IMR-90 (cell line): ENCODE measurements at regions not wholly inside any gene's neighbourhood (a gene's known extent, or its start where the extent isn't known, plus 50 kb on each side); places are given as distances from the start of the nearest gene placed in this dataset.

Experiments used
- ATAC-seq: fragments of 200-7000 bp; cut with Tn5 transposase; 2 replicates; pipeline ENCODE4 v1.9.1; 2020; ENCODE audit warnings: low read depth, mild to moderate bottlenecking, moderate library complexity
- BruUV-seq: library from RNA; stranded (reverse); fragments of 400-500 nt; replicated peaks from 2 replicates; lab custom pipeline; 2021; lab: Mats Ljungman, UMichigan
- CTCF ChIA-PET: fragments of 300-600 bp; formaldehyde crosslinking; extraction: SDS; loops from one replicate; lab custom pipeline; 2021; ENCODE audit warnings: antibody characterized with exemption; lab: Yijun Ruan, JAX
- POLR2A ChIA-PET: fragments of 300-600 bp; sonication (Branson Sonifier 250); formaldehyde crosslinking; loops from one replicate; lab custom pipeline; 2022; ENCODE audit warnings: antibody characterized with exemption; ENCODE audit not compliant: unreplicated experiment; lab: Charles Lee
- DNase-seq: peaks from one replicate; pipeline ENCODE4 v3.0.0; 2013
- H2AFZ ChIP-seq: replicated peaks from 2 replicates; pipeline ENCODE3; 2013; ENCODE audit warnings: low read length, mild to moderate bottlenecking; ENCODE audit not compliant: poor library complexity
- H2AK5ac ChIP-seq: 2 replicates; pipeline ENCODE4 v1.6.1; 2013; ENCODE audit warnings: low read depth, low read length, inconsistent platforms
- H2AK9ac ChIP-seq: replicated peaks from 2 replicates; pipeline ENCODE3; 2013; ENCODE audit warnings: mild to moderate bottlenecking, low read depth, low read length, moderate library complexity; ENCODE audit not compliant: poor library complexity
- H2BK120ac ChIP-seq: 2 replicates; pipeline ENCODE4 v1.6.1; 2013; ENCODE audit warnings: low read depth, low read length, inconsistent platforms
- H2BK15ac ChIP-seq: 3 replicates; pipeline ENCODE4 v1.6.1; 2013; ENCODE audit warnings: low read depth, low read length, inconsistent platforms
- H2BK20ac ChIP-seq: 2 replicates; pipeline ENCODE4 v1.6.1; 2013; ENCODE audit warnings: low read depth, mild to moderate bottlenecking, inconsistent platforms, low read length, moderate library complexity
- H2BK5ac ChIP-seq: 2 replicates; pipeline ENCODE4 v1.6.1; 2013; ENCODE audit warnings: mild to moderate bottlenecking, low read depth, low read length, inconsistent platforms; ENCODE audit not compliant: poor library complexity, severe bottlenecking
- H3K14ac ChIP-seq: replicated peaks from 2 replicates; pipeline ENCODE4 v1.6.1; 2013; ENCODE audit warnings: low read depth, low read length, inconsistent platforms
- H3K18ac ChIP-seq: 2 replicates; pipeline ENCODE4 v1.6.1; 2013; ENCODE audit warnings: low read depth, low read length, control low read depth
- H3K23ac ChIP-seq: 2 replicates; pipeline ENCODE4 v1.6.1; 2013; ENCODE audit warnings: low read depth, low read length, inconsistent platforms
- H3K27ac ChIP-seq: 2 replicates; pipeline ENCODE4 v1.5.1; 2013; ENCODE audit warnings: mild to moderate bottlenecking, control low read depth, low read length; ENCODE audit not compliant: insufficient read depth
- H3K27me3 ChIP-seq: 2 replicates; pipeline ENCODE4 v1.6.1; 2013; ENCODE audit warnings: low read length; ENCODE audit not compliant: control insufficient read depth, insufficient read depth
- H3K36me3 ChIP-seq: 2 replicates; pipeline ENCODE4 v1.6.1; 2013; ENCODE audit warnings: low read length, mixed read lengths; ENCODE audit not compliant: control insufficient read depth, insufficient read depth
- H3K4ac ChIP-seq: 2 replicates; pipeline ENCODE4 v1.6.1; 2013; ENCODE audit warnings: low read depth, low read length, inconsistent platforms
- H3K4me1 ChIP-seq: 2 replicates; pipeline ENCODE4 v1.6.1; 2013; ENCODE audit warnings: low read length, mixed read lengths; ENCODE audit not compliant: control insufficient read depth, insufficient read depth
- H3K4me2 ChIP-seq: 2 replicates; pipeline ENCODE4 v1.6.1; 2013; ENCODE audit warnings: low read depth, mild to moderate bottlenecking, control low read depth, low read length, moderate library complexity
- H3K4me3 ChIP-seq: 2 replicates; pipeline ENCODE4 v1.5.1; 2013; ENCODE audit warnings: low read depth, mild to moderate bottlenecking, control low read depth, low read length, moderate library complexity; ENCODE audit not compliant: insufficient read depth
- H3K56ac ChIP-seq: 2 replicates; pipeline ENCODE4 v1.6.1; 2013; ENCODE audit warnings: low read length, inconsistent platforms; ENCODE audit not compliant: insufficient read depth; ENCODE audit errors: extremely low read depth
- H3K79me1 ChIP-seq, 2 experiments: 2 replicates each; pipeline ENCODE4 v1.6.1; 2013; ENCODE audit warnings: low read length in 2 of 2, inconsistent platforms in 1 of 2, low read depth in 1 of 2
- H3K9ac ChIP-seq: 2 replicates; pipeline ENCODE4 v1.6.1; 2013; ENCODE audit warnings: low read depth, low read length, control low read depth
- H3K9me1 ChIP-seq: 2 replicates; pipeline ENCODE4 v1.6.1; 2013; ENCODE audit warnings: low read length, inconsistent platforms; ENCODE audit not compliant: insufficient read depth
- H3K9me3 ChIP-seq: 2 replicates; pipeline ENCODE4 v1.6.1; 2013; ENCODE audit warnings: low read length; ENCODE audit not compliant: control insufficient read depth, insufficient read depth
- H4K20me1 ChIP-seq: 2 replicates; pipeline ENCODE4 v1.6.1; 2013; ENCODE audit warnings: low read length, inconsistent platforms; ENCODE audit not compliant: insufficient read depth
- H4K5ac ChIP-seq: 2 replicates; pipeline ENCODE4 v1.6.1; 2013; ENCODE audit warnings: mild to moderate bottlenecking, low read depth, low read length, control low read depth
- H4K8ac ChIP-seq, 2 experiments: 2 replicates each; pipeline ENCODE4 v1.6.1; 2013; ENCODE audit warnings: low read depth in 2 of 2, low read length in 2 of 2, control low read depth in 1 of 2, inconsistent platforms in 1 of 2
- H4K91ac ChIP-seq: 2 replicates; pipeline ENCODE4 v1.6.1; 2013; ENCODE audit warnings: low read depth, low read length, inconsistent platforms; ENCODE audit not compliant: insufficient read depth
- BHLHE40 ChIP-seq: fragments of 150-350 bp; IDR thresholded peaks from 2 replicates; pipeline ENCODE4 v1.6.1; 2016; ENCODE audit warnings: mild to moderate bottlenecking, low read depth, low read length
- CEBPB ChIP-seq: IDR thresholded peaks from 2 replicates; pipeline ENCODE4 v1.6.1; 2012; ENCODE audit warnings: low read depth, low read length, improper control_type of control experiment
- CHD1 ChIP-seq: IDR thresholded peaks from 2 replicates; pipeline ENCODE4 v1.6.1; 2012; ENCODE audit warnings: low read depth, low read length, improper control_type of control experiment
- ELK1 ChIP-seq: fragments of 150-350 bp; IDR thresholded peaks from 2 replicates; pipeline ENCODE4 v1.6.1; 2016; ENCODE audit warnings: low read depth, mild to moderate bottlenecking, low read length, moderate library complexity, borderline replicate concordance
- FOS ChIP-seq: fragments of 150-350 bp; IDR thresholded peaks from 2 replicates; pipeline ENCODE4 v1.6.1; 2016; ENCODE audit warnings: low read depth, low read length
- MAFK ChIP-seq: IDR thresholded peaks from 2 replicates; pipeline ENCODE4 v1.6.1; 2012; ENCODE audit warnings: low read depth, low read length, improper control_type of control experiment
- MAZ ChIP-seq: IDR thresholded peaks from 2 replicates; pipeline ENCODE4 v1.6.1; 2012; ENCODE audit warnings: low read depth, mild to moderate bottlenecking, low read length, improper control_type of control experiment, moderate library complexity, borderline replicate concordance
- MXI1 ChIP-seq: IDR thresholded peaks from 2 replicates; pipeline ENCODE4 v1.6.1; 2012; ENCODE audit warnings: low read depth, mild to moderate bottlenecking, low read length, moderate library complexity, borderline replicate concordance
- NFE2L2 ChIP-seq: fragments of 150-350 bp; IDR thresholded peaks from 2 replicates; pipeline ENCODE4 v1.6.1; 2016; ENCODE audit warnings: low read depth, mild to moderate bottlenecking, low read length
- POLR2A ChIP-seq: IDR thresholded peaks from 2 replicates; pipeline ENCODE4 v1.6.1; 2012; ENCODE audit warnings: mild to moderate bottlenecking, low read depth, low read length
- RAD21 ChIP-seq: IDR thresholded peaks from 2 replicates; pipeline ENCODE4 v1.6.1; 2012; ENCODE audit warnings: low read length, improper control_type of control experiment
- RCOR1 ChIP-seq: IDR thresholded peaks from 2 replicates; pipeline ENCODE4 v1.6.1; 2012; ENCODE audit warnings: mild to moderate bottlenecking, low read length, improper control_type of control experiment; ENCODE audit not compliant: insufficient replicate concordance
- SMC3 ChIP-seq: fragments of 150-350 bp; IDR thresholded peaks from 2 replicates; pipeline ENCODE4 v1.6.1; 2016; ENCODE audit warnings: low read depth, mild to moderate bottlenecking, antibody characterized with exemption, low read length, moderate library complexity
- WGBS, 2 experiments: methylation state at CpG; one replicate each; pipeline versions ENCODE4 v1.1.5 to v1.1.7; 2013; ENCODE audit warnings: missing lambda C conversion rate in 2 of 2; ENCODE audit not compliant: insufficient read length in 1 of 2; ENCODE audit errors: extremely low coverage in 2 of 2; 5-methylcytosine and 5-hydroxymethylcytosine counted together
- dilution Hi-C: fragments of 300-500 bp; cut with HindIII; formaldehyde crosslinking; loops from one replicate; pipeline ENCODE4 v1.14.3; 2018; ENCODE audit warnings: low sequenced_read_pairs; ENCODE audit not compliant: unreplicated experiment
- in situ Hi-C: fragments of 300-500 bp; cut with MboI; formaldehyde crosslinking; loops from 3 replicates; pipeline ENCODE4 v1.14.3; 2019; ENCODE audit warnings: low sequenced_read_pairs, inconsistent platforms, mixed read lengths
- intact Hi-C: fragments of 100-400 bp; cut with micrococcal nuclease; formaldehyde crosslinking; loops from 2 replicates; pipeline ENCODE4 v1.10.0; 2022
- TF ChIP-seq, protein P1 (sequence below): fragments of 150-350 bp; IDR thresholded peaks from 2 replicates; pipeline ENCODE4 v1.6.1; 2017; ENCODE audit warnings: mild to moderate bottlenecking, antibody characterized with exemption, low read length, low read depth

DNA sequence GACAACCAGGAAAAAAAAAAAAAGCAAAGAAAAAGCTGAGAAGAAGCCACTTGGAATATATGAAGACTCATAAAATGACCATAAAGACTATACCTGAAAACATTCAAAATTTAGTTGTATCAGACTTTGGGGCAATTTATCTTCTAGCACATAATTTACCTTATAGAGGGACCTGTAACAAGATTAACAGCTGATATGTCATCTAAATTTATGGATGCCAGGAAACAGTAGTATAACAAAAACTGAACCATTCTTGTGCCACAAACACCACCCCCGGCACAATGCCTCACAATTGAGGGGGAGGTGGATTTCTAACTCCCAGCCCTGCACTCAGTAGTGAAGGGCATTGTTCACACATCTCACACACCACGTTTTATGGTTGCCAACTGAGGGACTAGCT is 1352.0 kb downstream of the BRINP3 start:
- no peak overlapping the region for H2BK120ac ChIP-seq
- ChIA-PET CTCF (interaction anchor here (0.6 kb wide), 2 partner anchors 56 to 1196 kb away, joined by 3 to 4 read pairs; no protein-coding TSS in a partner anchor), POLR2A (no interaction called here)
- no peak overlapping the region for H3K14ac ChIP-seq
- H4K8ac ChIP-seq = no peak overlapping the region
- H4K91ac ChIP-seq = no peak overlapping the region
- DNase-seq (no peak), ATAC-seq (no peak)
- no peak overlapping the region for H2AK5ac ChIP-seq
- no peak overlapping the region for H3K23ac ChIP-seq
- H3K18ac ChIP-seq = no peak overlapping the region
- H3K36me3 ChIP-seq = no peaks in the 10 kb centered on the region
- intact Hi-C loops = no loop called here
- H3K9me3 ChIP-seq = peaks cover 5% of the 10 kb centered on the region
- H2BK5ac ChIP-seq = no peak overlapping the region
- in situ Hi-C loops = no loop called here
- H3K4me3 ChIP-seq = no peak overlapping the region
- H3K4ac ChIP-seq = no peak overlapping the region
- H3K79me1 ChIP-seq = no peaks in the 10 kb centered on the region
- no peak overlapping the region for H3K4me2 ChIP-seq
- H2AK9ac ChIP-seq = no peak overlapping the region
- no peak overlapping the region for H2BK15ac ChIP-seq
- H3K9ac ChIP-seq = no peak overlapping the region
- no peak overlapping the region for H3K27ac ChIP-seq
- H3K56ac ChIP-seq = no peak overlapping the region
- H2BK20ac ChIP-seq = no peak overlapping the region
- no peaks in the 10 kb centered on the region for H3K4me1 ChIP-seq
- no TSS peak for BruUV-seq
- dilution Hi-C loops = no loop called here
- H3K9me1 ChIP-seq = no peaks in the 10 kb centered on the region
- no peak for TF ChIP-seq RAD21
- no peak for TF ChIP-seq MAZ
- TF ChIP-seq RCOR1 = no peak
- TF ChIP-seq NFE2L2 = no peak
- no peak for TF ChIP-seq MXI1
- no peak for TF ChIP-seq SMC3
- TF ChIP-seq CHD1 = no peak
- TF ChIP-seq ELK1 = no peak
- no peak for TF ChIP-seq MAFK
- no peak for TF ChIP-seq CEBPB
- TF ChIP-seq, protein P1, sequence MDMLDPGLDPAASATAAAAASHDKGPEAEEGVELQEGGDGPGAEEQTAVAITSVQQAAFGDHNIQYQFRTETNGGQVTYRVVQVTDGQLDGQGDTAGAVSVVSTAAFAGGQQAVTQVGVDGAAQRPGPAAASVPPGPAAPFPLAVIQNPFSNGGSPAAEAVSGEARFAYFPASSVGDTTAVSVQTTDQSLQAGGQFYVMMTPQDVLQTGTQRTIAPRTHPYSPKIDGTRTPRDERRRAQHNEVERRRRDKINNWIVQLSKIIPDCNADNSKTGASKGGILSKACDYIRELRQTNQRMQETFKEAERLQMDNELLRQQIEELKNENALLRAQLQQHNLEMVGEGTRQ = no peak
- no peak for TF ChIP-seq FOS
- TF ChIP-seq POLR2A = no peak
- no peak for TF ChIP-seq BHLHE40
- no peak overlapping the region for H4K5ac ChIP-seq
- H3K27me3 ChIP-seq = no peaks in the 10 kb centered on the region
- no peak overlapping the region for H2AFZ ChIP-seq
- WGBS, 2 experiments = no CpG with 5 or more reads among the region's 2 CpGs
- H4K20me1 ChIP-seq = no peaks in the 10 kb centered on the region
